GM21367 (cell line): ENCODE measurements at regions not wholly inside any gene's neighbourhood (a gene's known extent, or its start where the extent isn't known, plus 50 kb on each side); places are given as distances from the start of the nearest gene placed in this dataset.

ENCODE experiments used
- ATAC-seq: cut with Tn5 transposase; IDR thresholded peaks from one replicate; pipeline ENCODE4 v1.9.1; 2021; ENCODE audit not compliant: unreplicated experiment

GRCh38 chr6:14969126-14969525 is 276.7 kb upstream of the JARID2 start:
- ATAC-seq: no peak

GRCh38 chr6:14972379-14973067 is 273.3 kb upstream of the JARID2 start:
- no peak for ATAC-seq

GRCh38 chr6:14974372-14974771 is 271.5 kb upstream of the JARID2 start:
- ATAC-seq: no peak

- no peak for ATAC-seq
Measured at GRCh38 chr6:14974792-14975470, 270.9 kb upstream of the JARID2 start.

GRCh38 chr6:14975471-14975817 is 270.4 kb upstream of the JARID2 start:
- no peak for ATAC-seq

GRCh38 chr6:14977747-14978382 is 268.0 kb upstream of the JARID2 start:
- no peak for ATAC-seq

- no peak for ATAC-seq
Measured at GRCh38 chr6:14981960-14982359, 263.9 kb upstream of the JARID2 start.

- ATAC-seq: no peak
Measured at GRCh38 chr6:14983599-14984518, 262.0 kb upstream of the JARID2 start.

GRCh38 chr6:14984519-14984853 is 261.4 kb upstream of the JARID2 start:
- no peak for ATAC-seq

- no peak for ATAC-seq
Measured at GRCh38 chr6:14985366-14985765, 260.5 kb upstream of the JARID2 start.

GRCh38 chr6:14986370-14986769 is 259.5 kb upstream of the JARID2 start:
- no peak for ATAC-seq

GRCh38 chr6:14987490-14987889 is 258.4 kb upstream of the JARID2 start:
- ATAC-seq: no peak

GRCh38 chr6:14992382-14992781 is 253.5 kb upstream of the JARID2 start:
- no peak for ATAC-seq

- no peak for ATAC-seq
Measured at GRCh38 chr6:14995208-14995607, 250.7 kb upstream of the JARID2 start.

GRCh38 chr6:14995966-14996602 is 249.8 kb upstream of the JARID2 start:
- ATAC-seq: no peak

- ATAC-seq: no peak
Measured at GRCh38 chr6:14996892-14997291, 249.0 kb upstream of the JARID2 start.

- ATAC-seq: no peak
Measured at GRCh38 chr6:14997507-14997906, 248.4 kb upstream of the JARID2 start.

- no peak for ATAC-seq
Measured at GRCh38 chr6:14999106-14999505, 246.8 kb upstream of the JARID2 start.

GRCh38 chr6:15001326-15001910 is 244.5 kb upstream of the JARID2 start:
- no peak for ATAC-seq

GRCh38 chr6:15008269-15008668 is 237.6 kb upstream of the JARID2 start:
- no peak for ATAC-seq

GRCh38 chr6:15014958-15015357 is 230.9 kb upstream of the JARID2 start:
- no peak for ATAC-seq
